Eye (tissue), 1 donor: ENCODE measurements at regions not wholly inside any gene's neighbourhood (a gene's known extent, or its start where the extent isn't known, plus 50 kb on each side); places are given as distances from the start of the nearest gene placed in this dataset.

Experiments used
- DNase-seq: peaks from one replicate; pipeline ENCODE4 v3.0.0-alpha.2; 2015

DNA sequence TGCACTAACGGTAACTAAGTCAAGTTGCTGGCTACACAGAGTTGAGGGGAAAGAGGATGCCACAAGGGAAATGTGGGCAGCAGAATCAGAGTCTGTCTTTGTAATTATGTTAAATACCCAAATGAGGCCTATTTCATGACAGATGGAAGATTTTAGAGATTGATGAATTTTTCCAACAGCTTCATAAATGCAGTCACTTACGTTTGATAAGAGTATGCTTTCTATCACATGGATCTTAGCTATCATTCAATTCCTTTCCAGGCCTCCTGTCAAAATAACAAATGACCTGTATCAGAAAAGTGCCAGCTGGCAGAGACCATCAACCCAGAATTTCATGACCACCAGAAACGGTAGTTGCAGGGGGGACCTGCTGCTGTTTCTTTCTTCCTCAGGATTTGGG lies 148.4 kb upstream of the PLPP4 start:
- DNase-seq = no peak

DNA sequence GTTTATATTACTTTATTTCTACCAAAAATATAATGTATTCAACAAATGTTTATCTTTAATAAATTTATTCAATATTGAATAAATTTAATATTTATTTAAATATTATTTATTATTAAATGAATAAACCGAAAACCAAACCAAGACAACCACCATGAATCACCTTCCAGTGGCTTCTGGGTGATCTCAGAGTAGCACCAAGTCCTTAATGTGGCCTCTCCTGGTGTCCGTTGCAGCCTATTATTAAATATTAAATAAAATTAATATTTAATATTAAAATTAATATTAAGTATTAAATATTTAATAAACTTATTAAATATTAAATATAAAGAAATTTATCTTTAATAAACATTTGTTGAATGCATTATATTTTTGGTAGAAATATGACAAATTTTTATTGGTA lies 143.3 kb upstream of the PLPP4 start:
- DNase-seq = no peak

DNA sequence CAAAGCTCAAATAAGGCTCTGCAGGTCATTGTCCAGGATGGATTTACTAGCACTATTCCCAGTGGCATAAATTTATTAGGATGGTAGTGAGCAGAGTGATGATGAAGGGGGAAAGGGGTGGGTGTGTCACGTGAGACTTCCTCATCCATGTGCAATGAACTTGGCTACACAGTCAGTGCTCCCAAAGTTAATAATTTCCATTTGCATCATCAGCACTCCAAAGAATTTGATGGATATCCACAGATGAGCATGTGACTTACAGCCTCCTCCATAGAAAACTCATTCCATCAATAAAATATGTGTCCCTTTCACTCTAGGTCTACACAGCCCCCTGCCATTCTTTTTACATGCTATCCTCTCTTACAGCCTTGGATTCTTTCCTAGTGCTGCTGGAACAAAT lies 142.6 kb upstream of the PLPP4 start:
- no peak for DNase-seq

DNA sequence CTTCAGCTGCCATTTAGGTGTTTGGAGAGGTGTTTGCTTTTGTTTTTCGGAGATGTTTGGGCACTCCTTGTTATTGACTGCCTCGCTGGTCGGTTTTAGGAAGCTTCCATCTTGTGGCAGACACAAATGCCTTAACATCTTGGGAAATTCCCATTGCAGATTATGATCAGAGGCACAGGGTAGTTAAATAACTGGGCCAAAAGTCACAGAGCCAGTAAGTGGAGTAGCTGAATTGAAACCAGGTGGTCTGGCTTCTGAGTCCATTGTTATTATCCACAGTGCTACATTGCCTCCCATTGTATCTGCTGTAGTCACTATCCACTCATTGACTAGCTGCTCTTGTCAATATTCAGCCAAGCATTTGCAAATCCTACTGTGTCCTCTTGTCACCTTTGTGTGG lies 138.2 kb upstream of the PLPP4 start:
- no peak for DNase-seq

DNA sequence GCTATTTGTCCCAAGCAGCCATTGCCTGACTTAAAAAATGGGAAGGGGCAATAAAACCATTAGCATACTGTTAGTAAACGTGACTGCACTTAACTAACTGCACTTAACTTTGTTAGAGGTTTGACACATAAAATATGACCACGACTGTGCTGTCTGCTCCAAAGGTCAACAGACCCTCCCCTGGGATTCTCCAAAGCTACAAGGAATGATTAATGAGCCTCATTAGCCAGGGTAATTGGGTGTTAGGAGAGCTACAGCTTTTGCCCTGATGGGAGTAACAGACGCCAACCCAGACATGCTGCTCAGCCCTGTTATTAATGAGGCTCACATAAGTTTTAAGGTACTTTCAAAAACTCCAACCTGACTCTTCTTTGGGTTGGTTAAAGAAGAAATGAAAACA lies 129.4 kb upstream of the PLPP4 start:
- DNase-seq = peak; percentile 64

DNA sequence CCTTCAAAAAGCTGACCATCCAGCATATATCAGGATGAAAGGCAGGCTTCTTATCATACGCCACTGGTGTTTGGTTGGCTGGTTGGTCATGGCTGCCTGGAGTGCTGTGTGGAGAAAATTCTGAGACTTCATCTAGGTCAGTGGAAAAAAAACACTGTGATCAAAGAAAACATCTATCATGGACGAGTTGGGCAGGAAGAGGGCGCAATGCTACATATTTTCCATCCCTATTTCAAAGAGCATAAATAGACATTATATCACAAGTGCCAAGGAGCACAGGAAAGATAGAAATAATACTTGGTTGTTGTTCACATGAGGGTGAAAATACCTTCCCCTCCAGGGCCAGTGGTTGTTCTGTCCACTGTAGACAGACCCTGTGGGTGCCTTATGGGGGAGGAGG lies 128.4 kb upstream of the PLPP4 start:
- DNase-seq = no peak

DNA sequence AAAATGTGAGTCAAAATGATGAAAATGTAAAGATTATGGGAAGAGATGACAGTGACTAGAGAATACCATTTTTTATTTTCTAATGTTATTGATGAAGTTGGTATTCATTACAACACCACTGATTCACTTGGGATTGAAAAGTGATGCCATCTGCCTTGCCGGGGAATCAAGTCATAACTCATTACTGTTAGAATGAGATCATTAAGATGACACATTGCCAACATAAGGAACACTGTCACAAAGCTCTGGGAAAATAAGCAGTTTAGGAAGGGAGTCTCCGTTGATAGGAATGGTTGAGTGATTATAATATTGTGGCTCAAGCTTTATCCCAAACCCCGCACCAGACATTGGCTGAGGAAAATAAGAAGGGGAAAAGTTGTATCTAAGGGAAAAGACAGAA lies 121.5 kb upstream of the PLPP4 start:
- DNase-seq = peak; percentile 63

DNA sequence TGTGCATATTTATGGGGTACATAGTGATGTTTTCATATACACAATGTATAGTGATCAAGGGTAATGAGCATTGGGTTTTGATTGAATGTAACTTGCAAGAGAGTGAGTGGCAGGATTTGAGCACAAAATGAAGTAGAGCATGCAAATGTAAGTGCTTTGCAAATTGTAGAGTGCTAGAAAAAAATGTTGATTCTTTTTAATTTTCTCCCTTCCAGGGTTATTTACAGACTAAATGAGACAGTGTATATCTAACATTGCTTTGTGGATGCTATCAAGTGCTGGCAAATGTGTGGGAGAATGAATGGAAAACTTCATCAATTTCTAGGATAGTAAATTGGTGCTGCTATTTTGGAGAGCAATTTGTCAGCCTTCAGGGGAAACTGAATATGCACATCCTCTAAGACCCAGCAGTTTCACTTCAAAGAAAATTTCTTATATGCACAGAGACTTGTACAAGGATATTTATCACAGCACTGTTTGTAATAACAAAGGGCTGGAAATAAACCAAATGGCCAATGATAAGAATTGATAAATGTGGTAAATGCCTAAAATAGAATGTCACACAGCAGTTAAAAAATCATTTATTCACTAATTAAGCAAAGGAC lies 120.6 kb upstream of the PLPP4 start:
- DNase-seq = no peak

DNA sequence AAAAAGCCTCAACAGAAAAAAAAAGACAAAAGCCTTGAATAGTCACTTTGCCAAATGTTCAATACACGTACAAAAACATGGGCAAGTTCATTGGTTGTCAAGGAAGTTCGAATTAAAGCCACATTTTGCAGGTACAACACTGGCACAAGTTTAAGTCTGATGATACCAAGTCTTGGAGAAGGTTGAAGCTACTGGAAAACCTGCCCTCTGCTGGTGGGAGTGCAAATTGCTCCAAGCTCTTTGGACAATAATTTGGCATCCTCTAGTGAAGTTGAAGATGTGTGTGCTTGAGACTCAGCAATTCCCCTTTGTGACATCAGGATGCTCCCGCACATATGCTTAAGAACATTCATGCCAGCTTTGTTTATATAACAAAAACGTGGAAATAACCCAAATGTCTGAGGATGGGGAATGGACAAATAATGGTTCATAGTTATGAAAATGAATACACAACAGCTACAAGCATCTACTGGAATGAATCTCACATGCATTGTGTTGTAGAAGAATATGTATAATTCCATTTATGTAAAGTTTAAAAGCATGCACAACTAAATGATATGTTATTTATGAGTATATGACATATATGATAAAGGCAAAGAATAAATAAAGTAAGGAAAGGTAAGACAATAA lies 120.0 kb upstream of the PLPP4 start:
- DNase-seq = peak; percentile 80

DNA sequence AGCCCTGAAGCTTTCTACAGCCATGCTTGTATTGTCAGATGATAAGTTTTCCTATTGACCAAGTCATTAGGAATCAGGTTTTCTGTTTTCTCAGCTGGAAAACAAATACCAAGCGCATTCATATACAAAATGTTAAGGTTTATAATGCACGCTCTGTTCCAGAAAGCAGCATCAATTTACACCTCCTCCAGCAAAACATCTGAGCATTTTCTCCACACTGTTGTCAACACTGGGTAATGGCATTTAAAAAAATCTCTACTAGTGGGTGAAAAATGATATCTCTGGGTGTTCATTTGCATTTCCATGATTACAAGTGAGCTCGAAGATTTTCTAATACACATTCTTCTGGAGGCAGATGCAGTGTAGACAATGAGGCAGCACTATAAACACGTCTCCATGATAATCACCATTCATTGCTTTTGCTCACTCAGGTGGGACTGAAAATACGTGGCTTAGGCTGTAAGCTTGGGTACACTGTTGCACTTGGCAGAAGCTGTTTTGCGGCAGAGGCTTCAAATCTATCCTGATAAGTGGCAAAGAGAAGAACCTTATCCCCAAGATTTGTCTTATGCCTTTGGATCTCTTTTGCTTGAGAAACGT lies 114.8 kb upstream of the PLPP4 start:
- no peak for DNase-seq

DNA sequence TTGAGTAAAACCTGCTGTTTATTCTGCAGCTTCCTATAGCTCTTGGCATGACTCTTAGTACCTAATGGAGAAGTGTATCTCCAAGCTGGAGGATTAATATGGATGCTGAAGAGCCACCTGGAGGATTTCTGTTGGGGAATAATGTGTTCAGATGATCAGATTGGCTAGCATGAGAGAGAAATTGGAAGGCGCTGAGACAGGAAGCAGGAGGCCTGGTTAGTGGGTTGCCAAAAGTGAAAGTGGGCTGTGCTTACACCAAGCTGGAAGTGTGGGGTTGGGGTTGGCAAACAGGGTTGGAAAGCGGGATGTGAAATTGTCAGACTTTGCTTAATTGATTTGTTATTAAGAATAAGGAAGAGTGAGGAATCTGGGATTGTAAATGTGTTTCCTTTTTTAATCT lies 111.8 kb upstream of the PLPP4 start:
- DNase-seq = no peak

DNA sequence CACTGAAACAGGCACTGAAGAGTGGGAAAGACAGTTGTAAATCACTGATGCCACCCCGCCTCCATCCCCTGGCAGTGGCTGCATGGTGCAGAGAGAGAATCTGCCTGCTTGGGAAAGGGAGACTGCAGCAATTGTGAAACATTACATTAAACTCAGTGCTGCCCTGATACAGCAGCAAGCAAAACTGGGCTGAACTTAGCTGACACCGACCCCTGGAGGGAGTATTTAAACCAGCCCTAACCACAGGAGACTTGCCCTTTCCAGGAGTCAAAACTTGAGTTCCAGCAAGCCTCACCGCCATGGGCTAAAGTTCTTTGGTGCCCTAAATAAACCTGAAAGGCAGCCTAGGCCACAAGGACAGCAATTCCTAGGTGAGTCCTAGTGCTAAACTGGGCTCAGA lies 109.4 kb upstream of the PLPP4 start:
- no peak for DNase-seq

DNA sequence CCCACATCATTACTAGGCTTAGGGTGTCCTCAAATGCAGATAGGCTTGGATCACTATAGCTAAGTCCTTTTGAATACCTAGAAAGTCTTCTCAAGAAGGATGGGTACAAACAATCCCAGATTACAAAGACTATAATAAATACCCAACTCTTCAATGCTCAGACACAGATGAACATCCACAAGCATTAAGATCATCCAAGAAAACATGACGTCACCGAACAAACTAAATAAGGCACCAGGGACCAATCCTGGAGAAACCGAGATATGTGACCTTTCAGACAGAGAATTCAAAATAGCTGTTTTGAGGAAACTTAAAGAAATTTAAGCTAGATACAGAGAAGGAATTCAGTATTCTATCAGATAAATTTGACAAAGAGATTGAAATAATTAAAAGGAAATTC lies 108.0 kb upstream of the PLPP4 start:
- no peak for DNase-seq

DNA sequence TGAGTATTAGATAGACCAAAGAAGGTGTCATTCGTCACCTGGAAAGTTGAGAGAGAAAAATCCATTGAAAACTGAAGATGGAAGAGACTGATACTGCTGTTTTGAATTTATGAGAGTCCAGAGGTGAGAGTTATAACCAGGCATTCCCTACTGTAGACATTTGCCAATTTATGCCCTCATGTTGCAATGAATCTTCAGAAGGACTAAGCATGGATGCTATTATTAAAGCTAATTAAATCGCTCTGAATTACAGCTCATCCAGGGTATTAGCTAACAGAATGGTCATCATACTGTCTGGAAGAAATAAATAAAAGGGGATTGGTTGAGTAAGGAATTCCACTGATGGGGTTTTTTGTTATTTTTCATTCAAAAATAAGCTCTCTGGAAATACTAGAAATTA lies 101.6 kb upstream of the PLPP4 start:
- DNase-seq = no peak

DNA sequence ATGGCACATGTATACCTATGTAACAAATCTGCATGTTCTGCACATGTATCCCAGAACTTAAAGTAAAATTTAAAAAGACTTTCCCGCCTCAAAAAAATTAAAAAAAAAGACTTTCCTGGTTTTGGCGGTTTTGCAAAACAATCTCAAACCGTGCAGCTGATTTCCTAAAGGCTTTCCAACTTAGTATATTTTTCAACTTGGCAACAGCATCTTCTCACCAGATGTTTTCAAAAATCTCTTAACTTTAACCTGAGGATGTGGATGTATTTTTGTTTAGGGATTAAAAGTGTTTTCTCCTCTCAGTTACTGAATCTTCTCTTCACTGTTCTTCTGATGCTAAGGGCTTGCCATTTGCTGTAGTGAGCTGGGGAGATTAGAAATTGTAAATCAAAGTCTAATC lies 96.5 kb upstream of the PLPP4 start:
- no peak for DNase-seq

DNA sequence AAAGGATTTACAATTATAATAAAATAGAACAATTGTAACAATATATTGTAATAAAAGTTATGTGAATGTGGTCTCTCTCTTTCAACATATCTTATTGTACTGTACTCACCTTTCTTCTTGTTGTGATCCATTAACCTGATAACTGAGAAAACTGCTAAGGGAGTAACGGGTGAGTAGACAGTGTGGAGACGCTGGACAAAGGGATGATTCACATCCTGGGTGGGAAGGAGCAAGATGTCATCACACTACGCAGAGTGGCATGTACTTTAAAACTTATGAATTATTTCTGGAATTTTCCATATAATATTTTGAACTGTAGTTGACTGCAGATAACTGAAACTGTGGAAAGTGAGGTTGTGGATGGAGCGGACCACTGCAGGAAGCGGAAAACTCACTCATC lies 91.2 kb upstream of the PLPP4 start:
- no peak for DNase-seq

DNA sequence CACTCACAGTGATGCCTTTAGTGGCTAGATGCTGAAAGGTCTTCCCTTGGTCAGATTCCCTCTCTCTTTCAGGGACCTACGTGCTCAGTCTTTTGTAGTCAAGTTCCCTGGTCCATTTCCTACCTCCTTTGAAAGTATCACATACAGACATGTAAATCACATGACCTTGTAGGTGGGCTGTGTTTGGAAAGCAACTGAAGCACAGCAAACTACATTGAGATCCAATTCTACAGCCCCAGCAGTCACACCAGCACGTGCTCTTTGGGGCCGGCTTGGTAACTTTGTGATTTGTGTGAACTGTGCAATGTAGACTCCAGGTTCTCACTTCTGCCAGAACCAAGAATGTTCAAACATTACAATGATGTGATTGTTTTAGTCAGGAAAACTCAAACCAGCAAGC lies 89.7 kb upstream of the PLPP4 start:
- no peak for DNase-seq

DNA sequence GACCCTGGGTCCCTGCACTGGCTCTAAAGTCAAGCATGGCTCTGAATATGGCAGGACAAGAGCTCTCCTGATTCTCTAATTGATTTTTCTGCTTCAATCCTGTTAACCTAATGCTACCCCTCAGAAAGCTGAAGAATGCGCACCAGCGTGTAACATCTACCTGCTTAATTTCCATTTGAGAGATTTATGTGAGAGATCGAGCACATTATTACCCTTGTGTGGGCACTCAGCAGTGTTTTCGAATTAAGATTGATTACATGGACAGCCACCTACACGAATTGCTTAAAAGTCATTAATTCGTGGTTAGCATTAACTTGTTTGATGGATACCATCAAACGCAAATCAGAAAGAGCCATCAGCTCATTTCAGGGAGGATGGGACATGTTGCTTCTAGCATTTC lies 88.7 kb upstream of the PLPP4 start:
- DNase-seq = no peak

DNA sequence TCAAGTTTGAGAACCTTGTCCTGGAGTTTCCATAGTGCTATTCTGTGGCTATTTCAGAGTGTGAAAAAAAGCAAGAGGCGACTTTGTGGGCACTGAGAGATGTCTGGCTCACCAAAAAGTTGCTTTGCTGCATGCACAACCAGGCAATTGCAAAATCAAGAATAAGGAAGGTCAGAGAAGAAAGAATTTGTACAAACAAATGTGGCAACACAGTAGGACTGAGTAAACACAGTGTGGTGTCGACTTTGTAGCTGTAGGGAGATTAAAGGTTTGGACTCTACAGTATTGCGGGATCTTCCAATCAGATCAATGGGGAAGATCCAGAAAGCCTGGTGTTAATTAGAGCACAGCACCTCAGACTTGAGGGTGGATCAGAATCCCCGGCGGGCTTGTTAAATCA lies 88.1 kb upstream of the PLPP4 start:
- DNase-seq = no peak

DNA sequence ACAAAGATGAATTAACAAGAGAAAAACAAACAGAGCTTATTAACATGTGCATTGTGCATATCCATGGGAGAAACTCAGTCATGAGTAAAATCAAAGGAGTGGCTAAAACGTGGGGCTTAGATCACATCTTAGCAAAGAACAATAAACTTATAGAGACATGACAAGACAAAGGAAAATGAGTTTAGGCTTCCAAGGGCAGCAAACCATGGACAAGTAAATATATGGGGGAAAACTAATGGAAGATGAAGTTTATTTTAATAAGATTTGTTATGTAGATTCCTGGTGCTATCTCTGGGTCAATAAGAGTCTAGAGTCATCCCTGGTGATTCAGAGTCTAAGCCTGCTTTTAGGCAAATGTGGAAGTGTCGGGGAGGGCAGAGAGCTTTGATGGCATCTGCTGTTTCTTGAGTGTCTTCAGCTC lies 87.2 kb upstream of the PLPP4 start:
- no peak for DNase-seq

DNA sequence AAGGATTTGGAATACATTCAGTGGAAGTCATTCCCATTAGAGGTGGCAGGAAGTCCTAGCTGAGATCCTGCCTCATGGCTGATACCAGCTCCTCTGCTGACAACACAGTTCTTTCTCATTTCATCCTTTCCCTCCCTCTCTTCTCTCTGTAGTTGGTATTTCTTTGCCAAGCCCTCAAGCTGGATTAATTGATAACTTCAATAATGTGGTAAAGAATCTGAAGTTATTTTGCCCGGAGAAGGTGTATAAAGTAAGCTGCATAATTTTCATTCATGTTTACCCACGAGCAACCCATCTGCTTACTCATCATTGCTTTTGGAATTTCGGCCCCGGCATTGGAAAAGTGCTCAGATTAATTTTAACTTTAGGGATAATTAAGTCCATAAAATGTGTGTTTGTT lies 85.2 kb upstream of the PLPP4 start:
- no peak for DNase-seq

DNA sequence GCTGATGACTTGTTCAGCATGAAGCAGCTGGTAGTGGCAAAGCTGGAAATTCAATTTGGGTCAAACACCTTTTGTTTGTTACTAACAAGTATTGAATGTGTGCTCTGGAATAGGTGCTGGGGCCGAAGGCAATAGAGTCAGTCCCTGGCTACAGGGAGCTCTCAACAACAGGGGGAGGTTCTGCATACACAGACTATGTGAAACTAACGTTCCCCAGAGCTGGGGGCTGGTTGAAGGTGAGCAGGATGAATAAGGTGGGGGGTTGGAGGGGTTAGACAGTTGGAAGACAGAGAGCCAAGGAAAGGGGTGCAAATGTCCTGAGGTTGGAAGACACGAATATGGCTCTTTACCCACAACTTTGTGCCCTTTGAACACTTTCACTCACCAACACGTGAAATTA lies 84.1 kb upstream of the PLPP4 start:
- DNase-seq = no peak

DNA sequence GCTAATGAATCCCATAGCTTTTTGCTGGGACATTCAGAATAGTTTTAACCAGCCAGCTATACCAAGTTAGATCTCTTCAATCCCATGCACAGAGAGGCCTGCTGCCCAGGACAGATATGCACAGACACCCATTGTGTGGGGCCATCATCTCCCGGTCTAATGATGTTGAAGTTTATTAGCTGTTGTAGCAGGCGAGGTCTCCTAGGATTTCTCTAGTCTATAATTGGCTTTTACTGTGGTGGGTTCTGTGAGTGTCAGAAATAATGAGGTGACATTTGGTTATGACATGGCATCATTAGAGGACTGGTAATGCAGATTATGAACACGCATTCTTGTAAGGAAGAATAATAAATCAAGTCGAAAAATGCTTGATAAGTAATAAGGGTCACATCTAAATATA lies 81.4 kb upstream of the PLPP4 start:
- peak; percentile 77 for DNase-seq

DNA sequence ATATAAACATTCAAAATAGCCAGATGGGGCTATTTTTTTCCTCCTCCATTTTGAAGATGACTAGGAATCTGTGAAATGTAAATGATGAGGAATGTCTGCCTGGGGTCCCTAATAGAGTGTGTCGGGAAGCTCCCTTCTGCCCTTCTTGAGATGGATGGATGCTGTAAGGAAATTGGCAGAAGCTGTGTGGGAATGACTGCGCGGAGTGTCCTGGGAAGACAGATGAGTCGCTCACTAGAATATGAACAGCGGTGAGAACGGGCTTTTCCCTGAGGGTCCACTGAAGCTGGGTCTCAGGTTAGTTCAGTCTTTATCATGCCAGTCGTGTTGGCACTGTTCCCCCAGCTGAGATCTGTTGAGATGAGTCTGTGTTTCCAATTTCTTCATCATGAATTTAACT lies 75.1 kb upstream of the PLPP4 start:
- no peak for DNase-seq

DNA sequence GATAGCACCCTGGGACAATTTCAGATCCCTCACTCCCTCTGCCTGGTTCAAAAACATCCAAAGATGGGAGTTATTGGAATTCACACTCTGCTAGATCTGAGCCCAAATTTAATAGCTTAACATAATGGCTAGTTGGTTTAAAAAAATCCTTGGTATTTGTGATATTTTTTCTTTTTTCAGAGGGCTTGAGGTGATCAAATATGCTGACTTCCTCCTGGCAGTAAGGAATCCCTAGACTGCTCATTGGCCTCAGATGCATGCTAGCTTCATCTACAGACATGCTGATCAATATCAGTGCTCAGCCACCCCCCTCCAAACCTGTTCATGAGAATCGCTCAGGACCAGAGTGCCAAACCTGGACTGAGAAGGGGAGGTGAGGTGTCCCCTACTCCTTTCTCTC lies 74.7 kb upstream of the PLPP4 start:
- no peak for DNase-seq
